ENCODE measurements at regions not wholly inside any gene's neighbourhood (a gene's known extent, or its start where the extent isn't known, plus 50 kb on each side); places are given as distances from the start of the nearest gene placed in this dataset.
"Not testable (repeated sequence)": the region's sequence is repeated elsewhere in the genome, so short reads cannot be mapped to it uniquely, and the experiment has no call there.

GRCh38 chr2:239642406-239643004 is 241.7 kb upstream of the HDAC4 start (continued):
- TF ChIP-seq ZNF462 (CRISPR knock-in tag; IDR thresholded peaks at IDR 0.05) = no peak
- TF ChIP-seq EZH2 (IDR thresholded peaks at IDR 0.05; ENCODE audit: low read depth, unreplicated experiment) = no peak
- TF ChIP-seq STAT1 (IDR thresholded peaks at IDR 0.05; ENCODE audit: unreplicated experiment) = no peak

- not testable (repeated sequence) for H3K4me3 ChIP-seq; H3K36me3 Mint-ChIP-seq (ENCODE audit: low read depth); H3K27me3 Mint-ChIP-seq (ENCODE audit: insufficient read depth, low read depth, poor library complexity); H3K4me1 ChIP-seq (ENCODE audit: insufficient read depth); H3K27ac ChIP-seq (ENCODE audit: low read depth); H3K4me1 Mint-ChIP-seq; H3K79me2 ChIP-seq (replicated peaks; ENCODE audit: insufficient read depth); H3K27ac Mint-ChIP-seq; H3K27me3 ChIP-seq (ENCODE audit: insufficient read depth); H2AFZ ChIP-seq; H3K4me2 ChIP-seq; ATAC-seq; H3K9me2 ChIP-seq (ENCODE audit: insufficient read depth); H3K36me3 ChIP-seq (ENCODE audit: insufficient read depth); DNase-seq (ENCODE audit: low spot score); H3F3A ChIP-seq (replicated peaks; ENCODE audit: low read depth); H3K9me3 Mint-ChIP-seq; H3K4me3 Mint-ChIP-seq; H4K20me1 ChIP-seq (replicated peaks; ENCODE audit: insufficient read depth)
These were observed 241.1 kb upstream of the HDAC4 start for GRCh38 chr2:239641904-239642303.
